ENCODE measurements at regions not wholly inside any gene's neighbourhood (a gene's known extent, or its start where the extent isn't known, plus 50 kb on each side); places are given as distances from the start of the nearest gene placed in this dataset.

DNA sequence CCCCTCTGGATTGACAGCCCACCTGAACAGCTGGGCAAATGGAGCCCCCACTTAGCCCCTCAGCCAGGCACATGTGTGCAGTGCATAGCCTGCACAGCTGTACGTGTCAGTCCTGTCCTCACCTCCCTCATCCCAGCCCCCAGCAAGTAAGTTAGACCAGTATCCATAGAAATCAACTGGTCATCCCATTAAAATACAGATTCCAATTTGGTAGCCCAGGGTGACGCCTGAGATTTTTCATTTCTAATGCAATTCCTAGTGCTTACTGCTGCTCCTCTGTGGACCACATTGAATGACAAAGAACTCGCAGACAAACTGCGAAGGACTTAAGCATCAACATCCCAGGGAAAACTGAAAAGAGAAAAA is 99.0 kb upstream of the GJB5 start:
- no peak for DNase-seq (ENCODE audit: low read depth)
- in situ Hi-C loops (cut with HindIII; ENCODE audit: low sequenced_read_pairs) = no loop called here
- H3K4me3 ChIP-seq (ENCODE audit: low read depth, low read length) = no peak overlapping the region
- TF ChIP-seq, protein P1, sequence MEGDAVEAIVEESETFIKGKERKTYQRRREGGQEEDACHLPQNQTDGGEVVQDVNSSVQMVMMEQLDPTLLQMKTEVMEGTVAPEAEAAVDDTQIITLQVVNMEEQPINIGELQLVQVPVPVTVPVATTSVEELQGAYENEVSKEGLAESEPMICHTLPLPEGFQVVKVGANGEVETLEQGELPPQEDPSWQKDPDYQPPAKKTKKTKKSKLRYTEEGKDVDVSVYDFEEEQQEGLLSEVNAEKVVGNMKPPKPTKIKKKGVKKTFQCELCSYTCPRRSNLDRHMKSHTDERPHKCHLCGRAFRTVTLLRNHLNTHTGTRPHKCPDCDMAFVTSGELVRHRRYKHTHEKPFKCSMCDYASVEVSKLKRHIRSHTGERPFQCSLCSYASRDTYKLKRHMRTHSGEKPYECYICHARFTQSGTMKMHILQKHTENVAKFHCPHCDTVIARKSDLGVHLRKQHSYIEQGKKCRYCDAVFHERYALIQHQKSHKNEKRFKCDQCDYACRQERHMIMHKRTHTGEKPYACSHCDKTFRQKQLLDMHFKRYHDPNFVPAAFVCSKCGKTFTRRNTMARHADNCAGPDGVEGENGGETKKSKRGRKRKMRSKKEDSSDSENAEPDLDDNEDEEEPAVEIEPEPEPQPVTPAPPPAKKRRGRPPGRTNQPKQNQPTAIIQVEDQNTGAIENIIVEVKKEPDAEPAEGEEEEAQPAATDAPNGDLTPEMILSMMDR (IDR thresholded peaks at IDR 0.05; ENCODE audit: low read depth, low read length, missing control alignments) = no peak

DNA sequence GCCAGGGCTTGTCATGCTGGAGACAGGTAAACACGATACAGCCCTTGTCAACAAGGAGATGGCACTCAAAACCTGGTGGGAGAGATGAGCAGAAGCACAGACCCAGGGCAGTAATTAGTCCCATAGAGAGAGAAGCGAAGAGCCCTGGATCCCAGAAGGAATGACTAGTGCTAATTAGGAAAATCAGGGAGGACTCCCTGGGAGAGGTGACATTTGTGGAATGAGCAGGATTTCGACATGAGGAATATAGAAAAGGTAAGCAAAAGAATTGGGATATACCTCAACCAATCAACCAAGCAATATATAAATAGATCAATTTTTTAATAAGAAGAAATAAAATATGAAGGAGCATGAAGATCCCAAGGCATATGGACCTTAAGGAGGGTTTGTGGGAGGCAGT is 98.5 kb upstream of the GJB5 start:
- H3K4me3 ChIP-seq (ENCODE audit: low read depth, low read length) = no peak overlapping the region
- DNase-seq (ENCODE audit: low read depth) = no peak
- in situ Hi-C loops (cut with HindIII; ENCODE audit: low sequenced_read_pairs) = no loop called here
- TF ChIP-seq, protein P1 (IDR thresholded peaks at IDR 0.05; ENCODE audit: low read depth, low read length, missing control alignments) = no peak

DNA sequence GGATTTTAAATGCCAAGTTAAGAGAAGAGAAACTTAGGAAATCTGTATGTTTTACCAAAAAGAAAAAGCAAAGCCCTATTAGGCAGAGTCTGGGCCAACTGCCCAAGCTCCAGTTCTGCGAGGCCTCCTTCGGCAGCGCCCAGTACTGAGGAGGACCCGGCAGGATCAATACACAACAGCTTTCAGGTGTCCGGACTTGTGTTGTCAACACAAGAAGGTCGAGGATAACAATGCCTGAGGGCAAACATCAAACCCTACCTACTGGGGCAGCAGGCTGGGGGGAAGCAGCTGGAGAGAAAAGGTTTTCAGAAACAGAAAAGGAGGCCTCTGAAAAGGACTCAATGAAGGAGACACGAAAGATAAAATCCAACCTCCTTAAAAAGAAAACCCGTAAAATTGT is 98.1 kb upstream of the GJB5 start:
- H3K4me3 ChIP-seq (ENCODE audit: low read depth, low read length) = no peak overlapping the region
- TF ChIP-seq, protein P1 (IDR thresholded peaks at IDR 0.05; ENCODE audit: low read depth, low read length, missing control alignments) = no peak
- DNase-seq (ENCODE audit: low read depth) = no peak
- in situ Hi-C loops (cut with HindIII; ENCODE audit: low sequenced_read_pairs) = no loop called here

DNA sequence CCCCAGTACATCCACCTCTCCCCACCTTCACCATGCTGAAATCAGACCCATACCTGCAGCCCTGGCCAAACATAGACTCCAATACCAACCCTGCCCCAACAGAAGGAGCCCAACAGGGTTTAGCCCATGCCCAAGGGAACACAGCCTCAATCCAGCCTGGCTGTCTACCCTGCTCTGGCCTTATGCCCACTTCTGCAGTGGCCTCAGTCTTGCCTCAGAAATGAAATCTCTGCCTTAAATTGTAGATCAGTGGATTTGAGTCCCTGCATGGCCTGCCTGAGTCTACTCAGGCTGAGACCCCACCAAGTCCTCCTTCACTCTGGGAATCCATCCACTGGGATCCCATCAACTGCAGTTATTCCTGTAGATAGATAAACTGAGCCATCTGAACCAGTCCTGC is 97.6 kb upstream of the GJB5 start:
- in situ Hi-C loops (cut with HindIII; ENCODE audit: low sequenced_read_pairs) = no loop called here
- TF ChIP-seq, protein P1 (IDR thresholded peaks at IDR 0.05; ENCODE audit: low read depth, low read length, missing control alignments) = no peak
- DNase-seq (ENCODE audit: low read depth) = no peak
- H3K4me3 ChIP-seq (ENCODE audit: low read depth, low read length) = no peak overlapping the region

DNA sequence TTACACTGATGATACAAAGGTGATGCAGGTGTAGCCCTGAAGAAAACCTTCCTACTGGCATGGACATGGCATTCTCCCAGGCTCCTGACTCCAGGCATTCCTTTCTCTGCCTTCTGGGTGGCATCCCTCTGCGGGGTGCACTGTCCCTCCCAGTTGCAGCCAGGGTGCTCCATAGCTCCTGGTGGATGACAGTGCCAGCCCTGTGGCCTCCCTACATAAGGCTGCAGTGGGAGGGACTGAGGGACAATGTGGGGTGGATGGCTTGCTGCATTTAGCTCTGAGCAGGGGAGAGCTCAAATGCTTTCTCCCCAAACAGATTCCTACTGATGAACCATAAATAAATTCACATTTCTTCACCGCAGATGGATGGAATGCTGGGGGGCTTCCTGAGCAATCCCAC is 97.0 kb upstream of the GJB5 start:
- no peak for DNase-seq (ENCODE audit: low read depth)
- H3K4me3 ChIP-seq (ENCODE audit: low read depth, low read length) = no peak overlapping the region
- in situ Hi-C loops (cut with HindIII; ENCODE audit: low sequenced_read_pairs) = no loop called here
- TF ChIP-seq, protein P1 (IDR thresholded peaks at IDR 0.05; ENCODE audit: low read depth, low read length, missing control alignments) = no peak

DNA sequence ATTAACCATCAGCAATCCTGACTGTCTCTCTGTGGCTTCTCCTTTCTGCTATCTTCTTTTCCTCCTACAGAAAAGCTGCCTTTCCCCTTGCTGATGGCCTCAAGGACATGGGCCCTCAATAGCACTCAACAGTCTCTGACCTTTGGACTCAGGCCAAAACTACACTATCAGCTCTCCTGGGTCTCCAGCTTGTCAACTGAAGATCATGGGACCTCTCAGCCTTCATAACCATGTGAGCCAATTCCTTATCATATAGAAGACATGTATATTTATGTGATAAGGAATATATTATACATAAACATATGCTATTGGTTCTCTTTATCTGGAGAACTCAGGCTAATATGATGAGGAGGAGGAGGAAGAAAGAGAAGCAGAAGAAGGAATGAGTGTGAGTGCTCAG is 91.8 kb upstream of the GJB5 start:
- no peak for DNase-seq (ENCODE audit: low read depth)
- no peak overlapping the region for H3K4me3 ChIP-seq (ENCODE audit: low read depth, low read length)
- in situ Hi-C loops (cut with HindIII; ENCODE audit: low sequenced_read_pairs) = no loop called here
- TF ChIP-seq, protein P1 (IDR thresholded peaks at IDR 0.05; ENCODE audit: low read depth, low read length, missing control alignments) = no peak

DNA sequence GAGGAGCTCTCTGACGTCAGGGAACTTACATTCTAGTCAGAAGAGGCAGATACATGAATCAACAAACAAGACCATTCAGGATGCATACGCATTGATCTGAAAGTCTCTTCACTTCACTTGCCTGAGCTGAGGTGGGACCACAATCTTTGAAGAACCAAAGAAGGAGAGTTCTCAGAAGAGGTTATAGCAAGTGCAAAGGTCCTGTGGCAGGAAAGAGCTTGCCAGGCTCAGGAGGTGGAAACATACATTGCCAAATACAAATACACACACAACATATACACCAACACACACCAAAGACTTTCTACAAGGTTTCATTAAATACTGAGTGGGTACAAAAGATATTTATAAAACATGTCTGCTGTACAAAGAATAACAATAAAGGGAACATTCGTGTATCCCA is 86.8 kb upstream of the GJB5 start:
- in situ Hi-C loops (cut with HindIII; ENCODE audit: low sequenced_read_pairs) = no loop called here
- TF ChIP-seq, protein P1 (IDR thresholded peaks at IDR 0.05; ENCODE audit: low read depth, low read length, missing control alignments) = no peak
- no peak for DNase-seq (ENCODE audit: low read depth)
- no peak overlapping the region for H3K4me3 ChIP-seq (ENCODE audit: low read depth, low read length)
